HG03575 (cell line): ENCODE measurements at regions not wholly inside any gene's neighbourhood (a gene's known extent, or its start where the extent isn't known, plus 50 kb on each side); places are given as distances from the start of the nearest gene placed in this dataset.

Experiments used
- ATAC-seq: cut with Tn5 transposase; IDR thresholded peaks from one replicate; pipeline ENCODE4 v1.9.1; 2021; ENCODE audit not compliant: unreplicated experiment, insufficient number of reproducible peaks, low FRiP score; ENCODE audit errors: extremely low read depth

DNA sequence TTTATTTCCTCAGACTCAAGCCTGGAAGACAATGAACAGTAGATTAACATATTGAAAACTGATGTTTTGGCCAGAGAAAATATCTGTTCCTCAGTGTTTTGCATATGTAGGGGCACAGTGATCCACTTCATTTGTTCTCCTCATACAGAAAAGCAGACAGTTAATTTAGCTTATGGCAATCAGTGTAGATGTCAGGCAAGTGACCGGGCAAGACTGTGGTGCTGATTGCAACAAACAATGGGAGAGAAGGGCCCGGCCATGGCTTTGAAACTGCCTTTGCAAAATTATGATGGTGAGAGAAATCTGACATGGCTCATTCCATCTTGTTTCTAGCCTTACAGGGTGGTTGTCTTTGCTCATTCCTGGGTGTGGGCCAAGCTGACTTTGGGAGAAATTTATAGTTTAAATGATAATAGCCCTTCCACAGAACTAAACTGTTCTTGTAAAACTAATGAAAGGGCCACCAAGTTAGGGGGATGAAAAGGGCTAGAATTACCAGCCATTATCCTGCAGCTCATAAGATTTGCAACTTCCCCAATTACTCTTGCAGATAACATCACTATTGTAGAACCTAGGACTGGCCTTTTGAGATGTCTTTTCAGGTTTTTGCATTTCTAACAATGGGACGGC is 220.3 kb downstream of the KTN1 start:
- ATAC-seq = no peak

DNA sequence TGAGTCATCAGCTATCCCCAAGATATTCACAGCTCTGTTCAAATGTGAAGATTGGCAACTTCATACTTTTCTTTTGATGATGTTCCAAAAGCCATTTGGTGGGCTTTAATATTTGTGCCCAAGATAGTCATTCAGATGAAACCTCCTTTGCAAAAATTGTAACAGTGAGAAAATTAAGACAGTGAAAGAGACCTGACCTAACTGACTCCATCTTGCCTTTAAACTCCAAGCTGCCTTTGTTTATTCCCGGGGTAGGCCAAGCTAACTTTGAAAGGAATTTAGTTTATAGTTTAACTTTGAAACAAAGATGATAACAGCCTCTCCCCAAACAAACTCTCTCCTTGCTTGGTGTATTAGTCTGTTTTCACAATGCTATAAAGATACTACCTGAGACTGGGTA is 221.1 kb downstream of the KTN1 start:
- ATAC-seq = no peak

DNA sequence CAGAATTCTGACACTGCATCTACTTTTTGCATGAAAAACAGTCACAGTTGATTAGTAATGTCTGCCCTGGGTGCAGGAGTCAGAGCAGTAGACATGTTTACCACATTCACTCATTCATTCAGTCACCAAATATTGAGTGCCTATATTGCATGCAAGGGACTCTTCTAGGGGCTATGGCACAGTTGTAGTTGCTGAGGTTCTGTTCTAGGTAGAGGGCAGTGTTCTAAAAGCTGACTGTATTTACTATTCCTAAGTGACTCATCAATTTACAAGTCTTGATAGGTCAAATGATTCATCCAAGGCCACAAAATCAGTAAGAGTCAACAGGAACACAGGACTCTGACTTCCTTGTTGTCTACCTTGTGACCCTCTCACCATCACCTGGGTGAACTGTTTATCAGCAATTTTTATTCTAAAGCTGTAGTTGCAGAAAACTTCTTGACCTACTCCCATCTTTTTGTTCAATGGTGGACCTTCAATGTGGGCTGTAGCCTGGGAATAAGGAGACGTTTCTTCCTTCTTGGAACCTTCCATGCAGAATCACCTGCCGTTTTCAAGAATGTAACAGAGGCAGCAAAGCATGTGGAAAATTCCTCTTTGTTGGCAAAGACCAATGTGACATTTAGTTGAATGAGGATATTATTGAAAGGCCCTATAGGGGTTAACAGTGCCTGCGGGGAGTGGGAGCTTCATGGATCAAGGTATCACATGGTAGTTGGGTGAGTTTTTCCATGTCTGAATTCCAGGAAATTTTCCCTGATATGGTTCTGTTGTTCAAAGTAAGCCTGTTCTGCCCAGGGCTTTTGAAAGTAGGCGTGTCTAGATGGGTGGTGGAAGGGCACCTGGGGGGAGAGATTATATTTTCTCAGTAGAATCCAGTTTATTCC is 223.2 kb downstream of the KTN1 start:
- ATAC-seq = no peak

DNA sequence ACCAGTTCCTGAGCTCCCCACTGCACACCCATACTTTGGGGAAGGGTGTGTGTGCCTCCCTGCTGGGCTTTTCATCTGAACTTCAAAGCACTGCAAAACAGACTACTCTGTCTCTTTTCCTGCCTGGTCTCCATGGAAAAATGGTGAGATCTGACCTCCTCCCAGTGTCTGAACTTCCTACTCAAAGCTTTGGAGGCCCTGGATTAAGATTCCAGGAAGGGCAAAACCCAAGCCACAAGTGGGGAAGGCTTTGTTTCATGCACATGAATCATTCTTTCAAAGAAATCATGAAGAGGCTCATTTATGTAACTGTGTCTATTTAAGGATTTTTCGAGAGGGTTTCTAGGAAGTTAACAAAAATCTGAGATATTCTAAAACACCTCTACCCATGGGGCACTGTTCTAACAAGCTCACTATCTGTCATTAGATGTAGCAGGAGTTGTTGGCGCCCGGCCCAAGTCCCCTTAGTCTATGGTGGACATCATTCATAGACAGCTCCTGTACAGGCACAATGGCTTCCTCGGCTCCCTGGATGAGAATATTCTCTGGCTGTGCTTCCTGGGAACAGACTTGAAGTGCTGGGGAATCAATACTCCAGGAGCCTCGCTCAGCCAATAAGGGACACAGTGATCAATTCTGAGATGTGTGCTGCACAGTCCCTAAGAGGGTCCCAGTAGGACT is 224.0 kb downstream of the KTN1 start:
- no peak for ATAC-seq

DNA sequence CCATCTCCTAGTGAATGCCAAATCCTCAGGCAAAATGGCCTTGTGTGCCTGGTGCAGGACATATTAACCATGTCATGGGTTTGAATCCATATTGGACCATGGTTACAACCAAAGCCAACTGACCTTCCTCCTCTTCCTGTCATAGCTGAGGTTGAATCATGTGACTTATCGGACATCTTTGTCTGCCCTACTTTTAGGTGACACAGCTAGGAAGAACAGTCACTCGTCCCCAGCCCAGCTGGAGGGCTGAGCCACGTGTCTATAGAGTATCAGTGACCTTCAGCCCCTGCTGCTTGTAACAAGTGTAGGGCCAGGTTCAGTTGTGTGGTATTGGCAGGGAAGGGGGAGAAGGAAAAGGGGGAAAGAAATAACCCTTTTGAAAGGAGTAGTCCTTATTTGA is 225.2 kb downstream of the KTN1 start:
- ATAC-seq = no peak

DNA sequence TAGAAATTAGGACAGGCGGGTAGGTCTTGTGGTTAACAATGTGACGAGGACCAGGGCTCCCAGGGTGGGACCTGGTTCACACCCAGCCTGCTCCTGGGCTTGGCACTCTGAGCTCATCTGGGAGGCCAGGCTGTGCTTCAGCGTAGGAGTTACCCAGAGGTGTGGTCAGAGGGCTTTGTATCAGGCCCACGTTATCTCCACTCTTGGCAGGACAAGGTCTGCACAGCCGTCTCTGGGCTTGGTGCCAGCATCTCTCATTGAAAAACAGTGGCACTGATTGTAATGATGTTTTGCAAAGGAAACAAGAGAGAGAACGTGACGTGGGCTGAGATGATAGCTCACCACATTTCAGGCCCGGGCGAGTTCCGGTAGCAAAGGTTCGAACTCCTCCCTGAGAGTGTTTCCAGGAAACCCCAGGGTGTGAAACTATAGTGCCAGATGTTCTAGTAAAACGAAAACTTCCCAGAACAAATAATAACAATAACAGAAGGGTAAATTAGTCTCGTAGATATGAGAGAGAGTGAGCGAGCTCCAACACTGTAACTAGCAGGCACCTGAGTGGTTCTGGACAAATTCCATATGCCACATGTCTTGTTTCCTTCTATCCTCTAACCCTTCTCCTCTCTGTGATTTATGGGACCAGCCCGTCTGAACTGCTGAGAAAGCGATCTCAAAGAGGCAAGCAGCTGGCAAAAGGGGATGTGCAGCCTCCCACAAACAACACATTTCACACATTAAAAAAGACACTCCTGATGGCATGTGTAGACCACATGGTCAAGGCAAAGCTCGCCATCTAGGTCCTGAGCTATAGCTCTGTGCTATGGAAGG is 227.3 kb downstream of the KTN1 start:
- ATAC-seq = no peak

DNA sequence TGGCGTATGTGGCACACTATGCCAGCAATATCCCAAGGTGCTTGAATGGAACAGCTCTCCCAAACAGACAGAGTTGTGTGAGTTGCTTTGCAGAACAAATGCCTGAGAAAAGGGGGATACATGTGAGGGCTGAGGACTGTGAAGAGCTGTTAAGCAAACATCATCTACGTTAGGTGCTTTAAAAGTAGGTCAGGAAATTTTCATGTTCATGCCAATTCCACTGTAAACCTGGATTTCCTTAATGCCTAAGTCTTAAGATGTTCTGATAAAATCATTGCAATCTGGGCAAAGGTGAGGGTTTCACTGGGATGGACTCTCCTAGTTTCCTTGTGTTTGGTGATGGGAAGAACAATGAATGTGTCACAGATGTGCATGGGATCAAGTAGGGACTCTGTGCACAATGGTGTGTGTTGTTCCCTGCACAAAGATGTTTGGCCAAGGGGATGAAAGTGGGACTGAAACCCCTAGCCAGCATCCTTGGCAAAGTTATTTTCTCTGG is 227.9 kb downstream of the KTN1 start:
- no peak for ATAC-seq

DNA sequence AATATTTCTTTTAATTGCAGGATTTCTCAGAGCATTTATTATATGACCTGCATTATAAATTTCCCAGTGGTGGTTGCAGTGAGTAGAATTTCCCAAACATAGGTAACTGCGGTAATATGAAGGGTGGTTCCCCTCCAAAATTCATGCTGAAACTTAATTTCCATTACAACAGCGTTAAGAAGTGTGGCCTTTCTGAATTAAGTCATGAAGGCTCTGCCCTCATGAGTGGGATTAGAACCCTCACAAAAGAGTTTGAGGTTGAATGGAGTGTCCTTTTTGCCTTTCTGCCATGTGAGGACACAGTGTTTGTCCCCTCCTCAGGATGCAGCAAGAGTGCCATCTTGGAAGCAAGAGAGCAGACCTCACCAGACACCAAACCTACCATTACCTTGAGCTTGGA is 233.6 kb downstream of the KTN1 start:
- ATAC-seq = no peak

DNA sequence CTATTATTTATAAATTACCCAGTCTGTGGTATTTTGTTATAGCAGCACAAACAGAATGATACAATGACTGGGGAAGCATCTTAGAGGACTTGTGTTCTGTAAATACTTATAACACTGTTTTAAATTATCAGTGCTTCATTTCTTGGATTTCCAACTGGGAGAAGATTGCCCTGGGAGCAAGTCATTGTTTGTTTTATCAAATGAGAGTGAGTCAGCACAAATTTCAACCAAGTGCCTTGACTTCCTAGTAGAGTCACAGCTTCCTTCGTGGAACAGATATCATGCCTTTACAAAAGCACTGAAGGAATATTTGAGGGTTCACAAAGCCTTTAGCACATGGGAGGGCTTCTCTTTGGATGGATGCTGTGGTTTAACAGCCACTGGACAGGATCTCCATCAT is 234.1 kb downstream of the KTN1 start:
- ATAC-seq = no peak

DNA sequence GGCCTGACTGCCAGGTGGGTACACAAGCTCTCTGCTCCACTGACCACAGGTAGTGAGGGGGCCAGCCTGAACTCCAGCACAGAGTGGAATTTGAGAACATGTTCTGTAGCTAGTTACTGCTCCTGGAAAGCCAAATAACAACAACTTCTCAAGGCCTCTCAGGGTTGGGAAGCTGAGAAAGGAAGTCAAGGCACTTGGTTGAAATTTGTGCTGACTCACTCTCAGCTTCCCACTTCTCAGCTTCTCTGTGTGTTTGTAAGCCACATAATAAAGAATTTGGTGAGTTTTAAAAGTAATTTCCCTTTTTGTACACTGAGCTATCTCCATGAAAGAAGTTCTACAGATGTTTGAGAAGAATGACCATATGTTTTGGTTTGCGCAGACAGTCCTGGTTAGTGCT is 234.9 kb downstream of the KTN1 start:
- no peak for ATAC-seq

DNA sequence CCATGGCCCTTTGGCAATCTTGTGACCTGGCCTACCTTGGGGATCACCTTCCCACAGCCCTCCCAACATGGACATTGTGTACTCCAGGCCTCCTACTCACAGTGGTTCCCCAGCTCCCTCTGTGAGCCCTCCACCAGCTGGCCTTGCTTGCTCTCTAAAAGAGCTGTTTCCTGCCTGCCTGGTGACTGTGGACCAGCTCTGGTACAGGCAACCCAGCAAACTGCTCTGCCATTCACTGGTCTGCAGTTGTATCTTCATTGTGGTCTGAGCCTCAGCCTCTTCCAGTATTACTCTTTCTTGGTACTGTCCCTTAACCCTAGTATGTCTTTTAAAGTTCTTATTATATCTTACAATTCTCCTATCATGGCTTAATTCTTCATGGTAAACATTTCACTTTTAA is 236.2 kb downstream of the KTN1 start:
- ATAC-seq = no peak

DNA sequence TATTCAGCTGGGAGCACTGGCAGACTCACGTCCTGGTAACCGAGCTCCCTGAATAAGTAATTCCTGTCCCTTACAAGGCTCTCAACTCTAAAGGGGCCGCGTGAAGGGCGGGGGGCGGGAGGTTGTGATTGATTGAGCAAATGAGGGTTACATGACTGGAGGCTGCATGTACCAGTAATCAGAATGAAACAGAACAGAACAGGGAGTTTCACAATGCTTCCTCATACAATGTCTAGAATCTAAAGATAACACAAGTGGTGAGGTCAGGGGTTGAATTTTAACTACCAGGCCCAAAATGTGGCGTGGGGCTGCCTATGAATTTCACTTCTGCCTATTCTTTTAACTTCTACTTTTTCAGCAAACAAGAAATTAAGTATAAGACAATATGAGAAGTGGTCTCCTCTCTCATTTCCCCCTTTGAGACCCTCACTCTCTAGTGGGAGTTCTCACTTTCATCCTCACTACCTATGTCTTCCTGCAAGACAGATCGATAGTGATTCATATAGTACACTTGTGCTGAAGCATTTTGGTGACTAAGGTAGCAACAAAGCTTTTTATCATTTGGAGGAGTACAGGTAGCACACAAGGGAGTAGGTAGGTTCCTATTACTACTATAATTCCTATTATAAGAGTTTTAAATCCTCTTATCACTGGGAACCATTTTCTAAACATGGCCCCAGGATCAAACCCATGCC is 239.8 kb downstream of the KTN1 start:
- ATAC-seq = no peak

DNA sequence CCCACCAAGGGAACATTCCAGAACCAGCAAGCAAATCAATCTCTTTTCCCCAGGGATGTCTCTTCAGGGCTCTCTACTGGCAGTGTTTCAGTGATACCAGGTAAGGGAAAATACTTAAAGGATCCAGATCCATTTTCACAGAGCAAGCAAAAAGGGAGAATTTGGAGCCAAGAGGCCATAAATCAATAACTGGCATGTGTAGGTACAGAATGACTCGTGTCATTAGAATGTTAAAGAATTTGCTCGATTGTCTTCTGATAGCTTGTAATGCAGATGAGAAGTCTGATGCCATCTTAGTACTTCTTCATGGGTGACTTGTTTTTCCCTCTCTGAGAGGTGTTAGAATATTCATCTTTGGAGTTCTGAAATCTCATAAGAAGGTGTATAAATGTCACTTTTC is 242.9 kb downstream of the KTN1 start:
- no peak for ATAC-seq

DNA sequence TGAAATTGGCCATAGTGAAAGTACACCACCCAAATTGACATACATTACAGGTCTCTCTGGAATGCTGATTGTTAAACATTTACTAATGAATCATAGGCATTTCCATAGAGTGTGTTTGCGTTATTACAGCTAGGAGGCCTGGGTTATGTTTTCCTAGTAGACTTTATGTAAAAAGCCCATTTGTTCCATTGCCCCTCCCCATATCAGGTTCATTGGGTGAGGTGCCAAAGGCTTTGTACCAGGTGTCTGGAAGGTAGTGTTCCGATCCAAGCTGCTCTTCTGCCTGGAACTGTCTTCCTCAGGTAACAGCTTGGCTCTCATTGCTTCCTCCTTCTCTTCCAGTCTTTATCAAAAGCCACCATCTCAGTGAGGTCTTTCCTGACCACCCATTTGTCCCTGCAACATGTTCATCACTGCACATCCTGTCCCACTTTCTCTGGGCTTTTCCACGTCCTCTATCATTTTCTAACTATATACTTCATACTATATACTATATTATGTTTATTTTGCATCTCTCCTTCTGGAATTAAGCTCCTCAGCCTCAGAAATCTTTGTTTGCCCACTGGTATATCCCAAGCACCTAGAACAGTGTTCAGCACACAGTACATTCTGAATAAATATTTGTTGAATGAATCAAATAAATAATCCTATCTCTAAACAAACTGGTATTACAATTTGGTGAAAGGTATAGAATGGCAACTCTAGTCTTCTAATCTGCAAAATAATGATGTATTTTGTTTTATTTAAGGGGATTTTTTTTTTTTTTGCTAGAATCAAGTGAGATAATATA is 252.3 kb downstream of the KTN1 start:
- no peak for ATAC-seq

DNA sequence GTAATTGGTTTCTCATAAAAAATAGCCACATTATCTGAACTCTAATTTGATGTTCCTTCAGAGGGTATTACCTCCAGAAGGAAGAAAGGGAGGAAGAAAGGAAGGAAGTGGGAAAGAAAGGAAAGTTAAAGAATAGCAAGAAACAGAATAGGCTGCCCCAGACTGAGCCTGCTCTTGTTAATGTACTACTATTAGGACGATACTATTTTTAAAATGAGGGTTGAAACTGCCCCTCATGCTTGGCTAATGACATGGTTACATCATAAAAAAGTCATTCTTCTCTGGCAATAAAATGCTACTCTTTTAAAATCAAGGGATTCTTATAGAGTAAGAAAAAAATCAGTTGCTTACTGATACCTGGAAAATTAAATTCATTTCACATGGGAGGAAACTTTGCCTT is 253.0 kb downstream of the KTN1 start:
- ATAC-seq = no peak

DNA sequence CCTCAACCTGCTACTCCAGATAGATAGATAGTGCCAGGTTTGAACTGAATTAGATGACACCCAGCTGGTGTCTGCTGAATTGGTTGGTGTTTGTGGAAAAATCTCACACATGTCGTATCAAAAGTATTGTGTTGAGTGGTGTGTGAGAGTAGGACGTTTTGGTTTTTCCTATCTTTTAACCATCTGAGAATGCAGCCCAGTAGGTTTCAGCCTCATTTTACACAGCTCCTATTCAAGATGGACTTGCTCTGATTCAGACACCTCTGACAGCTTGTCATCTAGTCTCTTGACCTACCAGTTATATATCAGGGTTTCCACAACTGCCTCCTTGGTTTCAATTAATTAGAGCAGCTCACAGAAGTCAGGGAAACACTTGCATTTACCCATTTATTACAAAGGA is 254.4 kb downstream of the KTN1 start:
- no peak for ATAC-seq

DNA sequence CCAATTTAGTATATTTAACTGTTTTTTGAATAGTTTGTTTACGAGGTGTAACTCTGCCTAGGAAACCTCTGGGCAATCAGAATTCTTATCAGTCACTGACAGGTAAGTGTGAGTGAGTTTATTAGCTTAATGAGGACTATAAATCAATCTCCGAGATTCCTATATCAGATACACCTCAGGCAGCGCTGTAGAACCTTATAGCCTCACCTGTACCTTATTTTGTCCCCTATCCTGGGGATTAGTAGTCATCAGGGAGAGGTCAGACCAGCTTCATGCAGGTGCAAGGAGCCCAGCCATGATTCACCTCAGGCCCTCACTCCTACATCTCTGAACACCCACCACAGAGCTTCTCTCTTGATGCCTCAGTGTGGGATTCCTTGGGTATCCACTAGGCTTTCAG is 256.0 kb downstream of the KTN1 start:
- no peak for ATAC-seq

DNA sequence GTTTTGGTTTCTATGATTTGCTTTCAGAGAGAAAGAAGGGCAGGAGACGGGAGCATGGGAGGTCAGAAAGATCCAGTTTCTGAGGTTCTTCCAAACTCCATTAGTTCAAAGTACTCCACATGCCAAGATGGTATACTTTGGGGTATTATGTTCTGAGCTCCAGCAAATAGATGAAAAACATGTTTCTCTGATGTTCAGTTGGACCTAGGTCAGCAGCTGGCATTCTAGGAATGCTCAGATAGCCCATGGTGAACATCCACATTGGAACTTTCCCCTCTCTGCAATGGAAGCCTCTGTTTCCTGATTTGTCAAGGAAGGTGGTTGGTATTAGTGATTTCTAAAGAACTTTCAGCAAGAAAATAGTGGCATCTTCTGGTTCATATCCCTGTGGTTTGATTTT is 257.5 kb downstream of the KTN1 start:
- ATAC-seq = no peak
